ENCODE measurements at regions not wholly inside any gene's neighbourhood (a gene's known extent, or its start where the extent isn't known, plus 50 kb on each side); places are given as distances from the start of the nearest gene placed in this dataset.

DNA sequence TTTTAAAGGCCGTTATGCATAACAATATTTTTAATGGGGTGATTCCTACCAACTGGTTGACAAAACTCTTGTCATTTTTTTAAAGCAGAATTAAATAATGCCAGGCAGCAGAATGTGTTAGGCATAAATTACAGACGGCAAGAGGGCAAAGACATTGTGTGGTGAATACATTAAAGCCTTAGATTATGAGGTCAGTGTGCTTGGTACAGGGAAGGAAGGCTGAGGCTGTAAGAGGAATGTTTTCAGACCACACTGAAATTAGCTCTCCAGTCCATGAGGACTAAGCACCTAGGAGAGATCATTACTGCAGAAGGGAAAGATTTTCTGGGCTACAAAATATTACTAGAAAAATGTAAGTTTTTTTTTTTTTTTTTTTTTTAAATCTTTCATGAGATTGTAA lies 312.8 kb upstream of the PRKCQ start:
- intact Hi-C loops (cut with DNase I; ENCODE audit: low total_unique reads): no loop called here
- DNase-seq: no peak
- 69 to 88% (median 82%) methylated on average over 2 of the region's 2 CpGs for WGBS, 5 donors

DNA sequence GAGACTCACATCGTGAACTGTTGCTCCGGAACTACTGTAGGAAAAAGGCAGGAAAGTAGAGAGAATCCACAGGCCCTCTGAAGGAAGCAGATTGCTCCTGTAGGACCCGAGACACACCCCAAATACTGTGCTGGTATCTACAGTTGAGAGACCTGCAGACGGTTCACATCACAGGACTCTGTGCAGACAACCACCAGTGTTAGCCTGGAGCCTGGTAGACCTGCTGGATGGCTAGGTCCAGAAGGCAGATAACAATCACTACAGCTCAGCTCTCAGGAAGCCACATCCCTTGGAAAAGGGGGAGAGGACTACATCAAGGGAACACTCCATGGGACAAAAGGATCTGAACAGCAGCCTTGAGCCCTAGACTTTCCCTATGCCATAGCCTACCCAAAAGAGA lies 311.8 kb upstream of the PRKCQ start:
- Histone ChIP-seq H3K4me3 (no peak overlapping the region), H3K4me1 (no peaks in the 10 kb centered on the region), H3K27me3 (replicated peaks in 1 of 7) (no peaks in the 10 kb centered on the region), H3K9me3 (no peaks in the 10 kb centered on the region), H3K36me3 (no peaks in the 10 kb centered on the region), H3K27ac (no peak overlapping the region)
- DNase-seq: no peak
- 86 to 97% (median 90%) methylated on average over 4 of the region's 4 CpGs for WGBS, 5 donors
- TF ChIP-seq POLR2A (IDR thresholded peaks at IDR 0.05): no peak
- TF ChIP-seq POLR2AphosphoS5 (IDR thresholded peaks at IDR 0.05): no peak
- TF ChIP-seq, protein P1, sequence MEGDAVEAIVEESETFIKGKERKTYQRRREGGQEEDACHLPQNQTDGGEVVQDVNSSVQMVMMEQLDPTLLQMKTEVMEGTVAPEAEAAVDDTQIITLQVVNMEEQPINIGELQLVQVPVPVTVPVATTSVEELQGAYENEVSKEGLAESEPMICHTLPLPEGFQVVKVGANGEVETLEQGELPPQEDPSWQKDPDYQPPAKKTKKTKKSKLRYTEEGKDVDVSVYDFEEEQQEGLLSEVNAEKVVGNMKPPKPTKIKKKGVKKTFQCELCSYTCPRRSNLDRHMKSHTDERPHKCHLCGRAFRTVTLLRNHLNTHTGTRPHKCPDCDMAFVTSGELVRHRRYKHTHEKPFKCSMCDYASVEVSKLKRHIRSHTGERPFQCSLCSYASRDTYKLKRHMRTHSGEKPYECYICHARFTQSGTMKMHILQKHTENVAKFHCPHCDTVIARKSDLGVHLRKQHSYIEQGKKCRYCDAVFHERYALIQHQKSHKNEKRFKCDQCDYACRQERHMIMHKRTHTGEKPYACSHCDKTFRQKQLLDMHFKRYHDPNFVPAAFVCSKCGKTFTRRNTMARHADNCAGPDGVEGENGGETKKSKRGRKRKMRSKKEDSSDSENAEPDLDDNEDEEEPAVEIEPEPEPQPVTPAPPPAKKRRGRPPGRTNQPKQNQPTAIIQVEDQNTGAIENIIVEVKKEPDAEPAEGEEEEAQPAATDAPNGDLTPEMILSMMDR (IDR thresholded peaks at IDR 0.05 in 8 of 11, conservative IDR thresholded peaks at IDR 0.05 in 3 of 11): no peak
- intact Hi-C loops (cut with DNase I; ENCODE audit: low total_unique reads): no loop called here

More for the DNA sequence above, 312.8 kb upstream of the PRKCQ start:
- Histone ChIP-seq H3K27ac (no peak overlapping the region), H3K27me3 (replicated peaks in 1 of 7) (no peaks in the 10 kb centered on the region), H3K4me1 (no peaks in the 10 kb centered on the region), H3K4me3 (no peak overlapping the region), H3K36me3 (no peaks in the 10 kb centered on the region), H3K9me3 (no peaks in the 10 kb centered on the region)
- no peak for TF ChIP-seq POLR2A (IDR thresholded peaks at IDR 0.05)
- TF ChIP-seq, protein P1 (IDR thresholded peaks at IDR 0.05 in 8 of 11, conservative IDR thresholded peaks at IDR 0.05 in 3 of 11): no peak
- TF ChIP-seq POLR2AphosphoS5 (IDR thresholded peaks at IDR 0.05): no peak

DNA sequence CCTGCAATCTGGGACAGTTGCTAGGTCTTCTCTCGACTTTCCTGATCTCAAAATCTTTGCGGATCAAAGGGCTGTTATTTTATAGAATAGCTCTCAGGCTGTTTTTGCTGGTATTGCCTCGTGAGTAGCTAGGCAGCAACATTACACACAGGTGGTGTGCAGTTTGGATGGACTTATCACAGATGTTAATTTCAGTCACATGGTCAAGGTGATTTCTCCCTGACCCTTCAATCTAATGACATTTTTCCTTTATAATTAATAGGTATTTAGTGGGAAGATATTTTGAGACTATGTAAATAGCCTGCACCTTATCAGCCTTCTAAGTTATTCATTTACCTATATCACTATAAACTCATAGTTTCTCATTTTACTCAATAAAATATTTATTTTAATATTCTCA lies 309.6 kb upstream of the PRKCQ start:
- DNase-seq: no peak
- Histone ChIP-seq H3K36me3 (no peaks in the 10 kb centered on the region), H3K4me1 (peaks cover 0 to 7% (median 0%) of the 10 kb centered on the region in 6 donors), H3K9me3 (no peaks in the 10 kb centered on the region), H3K27ac (no peak overlapping the region), H3K4me3 (no peak overlapping the region), H3K27me3 (replicated peaks in 1 of 7) (no peaks in the 10 kb centered on the region)
- TF ChIP-seq, protein P1 (IDR thresholded peaks at IDR 0.05 in 8 of 11, conservative IDR thresholded peaks at IDR 0.05 in 3 of 11): no peak
- TF ChIP-seq POLR2AphosphoS5 (IDR thresholded peaks at IDR 0.05) (no peak), POLR2A (IDR thresholded peaks at IDR 0.05) (no peak)
- intact Hi-C loops (cut with DNase I; ENCODE audit: low total_unique reads): no loop called here
- WGBS, 5 donors: 72 to 85% (median 79%) methylated on average over 3 of the region's 3 CpGs

DNA sequence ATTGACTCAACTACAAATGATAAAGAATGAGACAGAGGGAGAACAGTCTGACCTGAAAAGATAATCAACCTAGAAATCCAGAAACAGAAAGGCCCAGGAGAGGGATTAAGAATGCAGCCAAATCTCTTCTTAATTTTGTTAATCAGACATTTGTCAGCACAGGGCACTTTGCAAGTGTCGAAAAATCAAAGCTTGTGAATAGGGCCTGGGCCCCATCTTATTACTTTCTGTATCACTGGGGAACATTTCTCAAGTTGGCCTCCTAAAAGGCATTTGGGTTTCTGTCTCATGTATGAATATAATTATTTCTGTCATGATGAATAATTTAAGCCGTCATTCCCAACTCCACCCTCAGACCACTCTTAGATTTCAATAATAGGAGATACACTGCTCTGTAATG lies 308.4 kb upstream of the PRKCQ start:
- Histone ChIP-seq H3K9me3 (no peaks in the 10 kb centered on the region), H3K27ac (no peak overlapping the region), H3K4me1 (peaks cover 0 to 8% (median 0%) of the 10 kb centered on the region in 6 donors), H3K27me3 (replicated peaks in 1 of 7) (no peaks in the 10 kb centered on the region), H3K4me3 (no peak overlapping the region), H3K36me3 (no peaks in the 10 kb centered on the region)
- TF ChIP-seq POLR2AphosphoS5 (IDR thresholded peaks at IDR 0.05) (no peak), POLR2A (IDR thresholded peaks at IDR 0.05) (no peak)
- TF ChIP-seq, protein P1 (IDR thresholded peaks at IDR 0.05 in 8 of 11, conservative IDR thresholded peaks at IDR 0.05 in 3 of 11): no peak
- intact Hi-C loops (cut with DNase I; ENCODE audit: low total_unique reads): no loop called here
- DNase-seq: no peak
- 87 to 92% (median 91%) methylated on average over 2 of the region's 2 CpGs for WGBS, 5 donors
